ENCODE measurements at regions not wholly inside any gene's neighbourhood (a gene's known extent, or its start where the extent isn't known, plus 50 kb on each side); places are given as distances from the start of the nearest gene placed in this dataset.

DNA sequence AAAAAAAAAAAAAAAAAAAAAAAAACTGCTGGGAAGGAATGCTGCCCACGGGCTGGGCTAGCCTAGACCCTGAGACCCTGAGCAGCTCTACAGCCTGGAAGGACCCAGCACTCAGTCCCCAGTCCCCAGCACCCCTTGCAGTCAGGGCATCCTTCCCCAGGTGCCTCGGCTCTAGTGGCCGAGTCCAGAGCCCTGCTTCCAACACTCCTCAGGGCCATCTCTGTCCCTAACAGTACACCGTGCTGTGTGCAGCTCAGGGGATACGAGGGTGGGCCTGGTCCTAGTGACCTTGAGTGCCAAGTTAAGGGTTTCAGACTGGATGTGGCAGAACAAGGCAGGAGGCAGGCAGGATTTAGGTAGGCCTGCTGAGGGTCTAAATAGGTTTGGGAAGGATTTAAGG, 50.2 kb upstream of the LRP8 start:
- DNase-seq (ENCODE audit: low read depth), result no peak

GRCh38 chr1:53378932-53379661, 51.2 kb upstream of the LRP8 start:
- DNase-seq (ENCODE audit: low read depth), result no peak

DNA sequence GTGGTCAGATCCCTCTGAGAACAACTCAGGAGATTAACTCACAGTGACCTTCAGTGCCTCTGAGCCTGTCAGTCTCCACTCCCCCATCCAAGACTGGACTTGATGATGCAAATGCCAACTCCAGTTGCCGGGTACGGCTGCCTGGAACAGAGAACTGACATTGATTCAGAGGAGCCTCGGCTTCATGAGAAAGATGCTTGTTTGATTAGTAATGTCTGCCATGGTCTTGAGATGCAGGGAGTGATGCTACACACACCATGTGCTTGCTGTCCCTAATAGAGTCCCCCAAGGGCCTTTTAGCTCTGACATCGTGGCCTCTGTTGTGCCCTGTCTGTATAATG, 51.8 kb upstream of the LRP8 start:
- no peak for DNase-seq (ENCODE audit: low read depth)

GRCh38 chr1:53380296-53380695, 52.4 kb upstream of the LRP8 start:
- no peak for DNase-seq (ENCODE audit: low read depth)

DNA sequence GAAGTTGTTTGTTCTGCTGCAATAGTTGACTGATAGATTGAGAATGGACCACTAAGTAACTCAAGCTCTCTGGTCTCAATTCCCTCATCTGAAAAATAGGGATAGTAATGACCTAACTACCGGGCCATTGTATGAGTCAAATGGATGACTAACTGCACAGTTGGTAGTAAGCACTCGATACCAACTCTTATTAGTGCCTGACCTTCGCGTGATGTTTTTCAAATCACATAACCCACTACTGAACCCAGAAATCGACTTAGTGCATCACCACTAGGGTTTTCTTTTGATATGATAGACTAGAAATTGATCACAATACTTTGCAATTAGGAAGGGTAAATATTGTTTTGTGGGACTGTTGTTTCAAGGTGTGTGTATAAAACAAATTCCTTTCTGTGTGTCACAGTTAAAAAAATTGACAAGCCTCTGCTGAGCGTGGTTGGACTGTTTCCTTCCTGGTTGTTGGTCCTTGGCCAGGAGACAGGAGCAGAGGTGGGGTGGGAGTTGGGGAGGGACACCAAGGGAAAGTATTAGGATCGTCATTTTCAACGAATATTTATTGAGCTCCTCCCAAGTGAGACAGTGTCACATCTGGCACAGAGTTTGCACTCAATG, 54.0 kb upstream of the LRP8 start:
- no peak for DNase-seq (ENCODE audit: low read depth)

- no peak for DNase-seq (ENCODE audit: low read depth)
Measured at GRCh38 chr1:53383136-53383870, 55.4 kb upstream of the LRP8 start.

GRCh38 chr1:53384796-53385195, 56.9 kb upstream of the LRP8 start:
- DNase-seq (ENCODE audit: low read depth), result no peak

DNA sequence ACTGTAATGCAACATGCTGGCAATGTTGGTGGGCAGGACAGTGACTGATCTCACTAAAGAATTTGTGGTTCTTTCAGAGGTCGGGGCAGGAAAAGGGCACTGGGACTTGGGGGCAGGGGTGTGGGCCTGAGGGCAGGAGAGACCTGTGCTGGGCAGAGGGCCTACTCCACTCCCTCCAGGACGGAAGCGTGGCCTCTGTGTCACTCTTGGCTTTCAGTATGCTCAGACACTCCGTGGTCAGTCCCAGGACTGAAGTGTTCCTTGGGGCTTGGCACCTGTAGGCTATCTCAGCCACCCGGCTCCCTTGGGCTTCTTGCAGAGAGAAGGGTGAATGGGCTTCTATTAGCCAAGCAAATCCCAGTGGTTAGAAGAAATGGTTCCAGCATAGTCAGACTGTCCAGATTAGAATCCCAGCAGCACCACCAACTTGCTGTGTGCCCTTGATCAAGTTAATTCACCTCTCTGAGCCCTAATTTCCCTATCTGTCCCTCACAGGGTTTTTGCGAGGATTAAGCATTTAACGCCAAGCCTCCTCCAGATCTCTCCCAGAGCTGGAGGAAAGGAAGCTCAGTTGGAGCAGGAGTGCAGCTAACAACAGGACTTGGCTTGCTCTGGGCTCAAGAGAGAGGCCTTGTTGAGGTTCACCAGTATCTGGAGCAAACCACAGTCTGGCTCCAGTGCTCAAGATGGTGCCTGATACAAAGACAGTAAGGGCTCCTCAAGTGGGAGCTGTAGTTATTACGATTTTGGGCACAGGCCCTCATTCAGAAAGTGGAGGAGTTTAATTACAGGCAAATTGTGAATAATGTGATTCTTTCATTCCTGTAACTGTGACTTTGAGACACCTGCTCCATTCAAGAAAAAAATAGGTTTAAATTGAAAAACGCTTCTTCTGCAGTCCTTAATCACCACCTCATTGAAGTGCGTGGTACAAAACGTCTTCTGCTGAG, 57.7 kb upstream of the LRP8 start:
- no peak for DNase-seq (ENCODE audit: low read depth)

DNA sequence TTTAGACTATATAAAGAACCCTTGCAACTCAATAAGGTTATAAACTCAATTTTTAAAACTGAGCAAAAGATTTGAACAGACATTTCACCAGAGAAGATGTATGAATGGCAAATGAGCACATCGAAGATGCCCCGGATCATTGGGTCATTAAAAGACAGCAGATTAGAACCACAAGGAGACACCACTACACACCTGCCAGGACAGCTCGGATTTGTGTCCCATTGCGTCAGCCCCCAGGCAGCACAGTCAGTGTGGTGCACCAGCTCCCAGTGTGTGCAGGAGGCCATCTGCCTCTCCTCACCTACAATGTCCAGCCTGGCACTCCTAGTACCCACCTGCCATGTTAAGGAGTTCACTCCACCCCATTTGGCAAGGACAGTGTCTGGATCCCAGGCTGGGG, 61.1 kb upstream of the LRP8 start:
- DNase-seq (ENCODE audit: low read depth), result no peak

DNA sequence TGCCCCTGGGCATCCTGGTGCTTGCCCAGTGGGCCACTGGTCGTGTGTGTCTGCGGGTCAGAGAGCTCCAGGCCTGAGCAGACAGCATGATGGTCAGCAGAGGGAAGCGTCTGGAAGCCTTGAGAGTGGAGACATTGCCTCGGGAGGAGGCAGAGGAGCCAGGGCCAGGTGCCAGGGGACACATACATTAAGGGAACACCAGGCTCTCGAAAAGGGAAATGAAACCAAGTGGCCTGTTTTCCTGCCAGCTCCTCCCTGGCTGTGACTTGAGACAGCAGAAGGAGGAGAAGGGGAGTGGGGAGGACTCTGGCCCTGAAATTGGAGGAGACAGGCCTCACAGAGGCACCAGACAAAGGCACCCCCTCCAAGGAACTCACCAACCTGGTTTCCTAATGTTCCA, 62.4 kb upstream of the LRP8 start:
- no peak for DNase-seq (ENCODE audit: low read depth)

GRCh38 chr1:53390736-53391135, 62.9 kb upstream of the LRP8 start:
- DNase-seq (ENCODE audit: low read depth), result no peak

DNA sequence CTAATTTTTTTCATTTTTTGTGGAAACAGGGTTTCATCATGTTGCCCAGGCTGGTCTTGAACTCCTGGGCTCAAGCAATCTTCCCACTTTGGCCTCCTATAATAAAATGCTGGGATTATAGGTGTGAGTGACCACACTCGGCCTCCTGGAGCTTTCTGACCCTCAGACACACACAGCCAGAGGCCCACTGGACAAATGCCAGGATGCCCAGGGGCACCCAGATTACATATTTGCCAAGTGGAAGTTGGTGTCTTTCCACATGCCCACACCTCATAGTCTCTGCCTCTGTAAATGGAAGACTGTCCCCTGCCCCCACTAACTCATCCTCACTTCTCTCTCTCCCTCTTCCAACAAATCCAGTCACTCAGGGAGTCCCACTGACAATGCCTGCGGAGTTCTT, 63.4 kb upstream of the LRP8 start:
- DNase-seq (ENCODE audit: low read depth), result no peak

DNA sequence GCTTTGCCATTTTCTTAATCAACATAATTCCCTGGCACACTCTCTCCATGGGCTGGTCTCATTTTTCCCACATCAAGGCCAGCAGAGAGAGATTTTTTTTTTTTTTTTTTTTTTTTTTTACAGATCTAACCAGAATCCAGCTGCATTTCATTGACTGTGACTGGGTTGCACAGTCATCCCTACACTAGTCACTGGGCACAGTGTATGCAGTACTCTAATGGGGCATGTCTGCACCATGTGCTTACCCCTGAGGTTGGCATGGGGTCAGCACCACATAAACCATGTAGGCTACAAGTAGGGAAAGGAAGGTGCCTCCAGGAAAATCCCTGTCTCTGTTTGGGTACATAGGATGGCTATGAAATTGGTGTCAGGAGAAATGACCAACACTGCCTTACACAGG, 64.1 kb upstream of the LRP8 start:
- DNase-seq (ENCODE audit: low read depth), result peak; percentile 13

- no peak for DNase-seq (ENCODE audit: low read depth)
Measured at GRCh38 chr1:53392460-53392859, 64.6 kb upstream of the LRP8 start.

DNA sequence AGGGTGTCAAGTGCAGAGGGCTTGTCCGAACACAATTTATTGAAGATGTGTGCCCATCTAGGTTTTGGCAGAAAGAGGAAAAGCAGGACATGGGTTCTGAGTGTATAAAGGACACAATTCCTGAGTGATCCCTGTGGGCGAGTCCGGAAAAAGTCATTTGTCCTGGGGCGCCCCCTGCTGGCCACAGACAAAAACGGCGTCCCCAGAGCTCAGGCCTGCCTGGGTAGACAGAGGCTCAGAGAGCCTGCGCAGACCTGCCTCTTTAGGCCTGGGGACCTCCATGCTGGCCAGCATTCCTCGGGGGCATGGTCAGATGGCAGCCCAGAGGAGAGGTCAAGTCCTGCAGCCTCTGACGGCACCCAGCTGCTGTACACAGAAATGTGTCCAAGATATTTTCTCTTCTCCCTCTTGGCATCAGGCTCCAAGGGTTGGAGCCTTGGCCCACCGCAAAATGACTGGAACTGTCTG, 65.5 kb upstream of the LRP8 start:
- DNase-seq (ENCODE audit: low read depth), result peak; percentile 11

GRCh38 chr1:53394306-53394705, 64.9 kb upstream of the DMRTB1 start:
- no peak for DNase-seq (ENCODE audit: low read depth)

- DNase-seq (ENCODE audit: low read depth), result no peak
Measured at GRCh38 chr1:53395671-53396215, 63.5 kb upstream of the DMRTB1 start.

GRCh38 chr1:53396573-53397268, 62.5 kb upstream of the DMRTB1 start:
- DNase-seq (ENCODE audit: low read depth), result no peak

DNA sequence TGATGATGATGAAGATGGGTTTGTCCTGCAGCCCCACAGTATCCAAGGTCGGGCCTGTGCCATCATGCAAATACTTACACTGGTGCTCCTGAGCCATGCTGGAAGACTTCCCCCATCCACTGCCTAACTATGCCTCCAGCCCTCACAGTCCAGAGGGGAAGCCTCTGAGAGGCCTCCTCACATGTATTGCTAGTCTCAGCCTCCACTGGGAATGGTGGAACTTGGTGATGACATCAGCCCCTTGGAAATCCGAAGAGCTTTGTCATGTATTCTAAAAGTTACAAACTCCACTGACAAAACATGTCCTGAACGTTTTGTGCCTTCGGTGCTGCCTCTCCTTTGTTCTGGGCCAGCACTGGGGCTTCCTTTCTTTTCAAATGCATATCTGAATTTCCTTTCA, 61.1 kb upstream of the DMRTB1 start:
- peak; percentile 7 for DNase-seq (ENCODE audit: low read depth)

DNA sequence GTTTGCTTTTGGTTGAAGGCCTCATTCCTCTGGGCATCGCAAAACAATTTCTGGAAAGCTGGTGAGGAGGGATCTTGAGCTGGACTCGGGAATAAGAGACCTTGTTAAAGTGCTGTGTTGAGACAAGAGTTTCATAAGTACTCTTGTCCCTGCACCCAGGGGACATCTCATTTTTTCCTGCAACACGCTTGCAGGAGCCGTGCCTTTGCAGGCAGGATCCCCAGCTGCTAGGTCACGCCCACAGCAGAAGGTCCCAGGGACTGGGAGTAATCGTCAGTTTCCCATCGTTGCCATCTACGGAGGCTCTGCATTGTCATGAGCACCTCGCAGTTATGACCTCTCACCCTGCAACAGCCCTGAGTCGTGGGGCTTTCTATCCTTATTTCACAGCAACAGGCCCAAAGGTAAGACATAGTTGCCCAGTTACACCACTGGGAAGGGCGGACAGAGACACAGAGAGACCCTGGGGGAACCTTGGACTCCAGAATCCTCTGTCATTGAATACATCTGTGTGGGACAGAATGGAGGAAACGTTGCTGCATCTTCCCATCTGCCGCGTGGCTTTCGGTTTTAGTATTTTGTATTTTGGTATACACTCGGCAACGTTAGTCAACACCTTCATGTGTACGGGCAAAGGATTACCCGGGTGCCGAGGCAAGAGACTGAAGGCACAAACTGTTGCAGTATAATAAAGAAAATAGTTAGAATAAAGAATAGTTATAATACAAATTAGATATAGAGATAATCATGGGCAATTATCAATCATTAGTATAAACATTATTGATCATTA, 60.4 kb upstream of the DMRTB1 start:
- no peak for DNase-seq (ENCODE audit: low read depth)
